Right lobe of liver (tissue), 6 donors: ENCODE measurements at regions not wholly inside any gene's neighbourhood (a gene's known extent, or its start where the extent isn't known, plus 50 kb on each side); places are given as distances from the start of the nearest gene placed in this dataset.

ENCODE experiments used
- ATAC-seq, 4 donors: fragments of 200-7000 bp; cut with Tn5 transposase; one replicate each; pipeline ENCODE4 v1.9.1; 2020; ENCODE audit warnings: mild to moderate bottlenecking in 4 of 4, moderate library complexity in 4 of 4
- DNase-seq, 3 donors: peaks; one replicate each; pipeline ENCODE4 v3.0.0-alpha.2; 2020
- H3K27ac ChIP-seq, 3 donors: fragments of 200-600 bp; one replicate each; pipeline ENCODE4 v1.8.0; 2022
- H3K27me3 ChIP-seq, 2 donors: fragments of 200-600 bp; one replicate each; pipeline ENCODE4 v1.8.0; 2022
- H3K36me3 ChIP-seq, 4 donors: fragments of 200-600 bp; sonication (generic) in 1 of 4; one replicate each; pipeline versions ENCODE4 v1.5.1 to v1.8.0; 2017 to 2022; ENCODE audit warnings: control low read depth in 1 of 4
- H3K4me1 ChIP-seq, 4 donors: fragments of 200-600 bp; sonication (generic) in 1 of 4; one replicate each; pipeline versions ENCODE4 v1.5.1 to v1.8.0; 2017 to 2022; ENCODE audit warnings: control low read depth in 1 of 4
- H3K4me3 ChIP-seq, 3 donors: fragments of 200-600 bp; one replicate each; pipeline ENCODE4 v1.8.0; 2022
- H3K9me3 ChIP-seq, 4 donors: fragments of 200-600 bp; sonication (generic) in 1 of 4; one replicate each; pipeline versions ENCODE4 v1.5.1 to v1.8.0; 2017 to 2022; ENCODE audit warnings: control low read depth in 1 of 4
- CTCF ChIP-seq, 4 donors: fragments of 200-600 bp in 3 of 4; fragments of 450-650 bp in 1 of 4; IDR thresholded peaks; one replicate each; pipeline versions ENCODE4 v1.5.1 to v1.8.0; 2016 to 2022; ENCODE audit warnings: antibody characterized with exemption in 4 of 4, mild to moderate bottlenecking in 2 of 4
- POLR2A ChIP-seq: fragments of 450-650 bp; IDR thresholded peaks from one replicate; pipeline ENCODE4 v1.6.1; 2017; ENCODE audit warnings: antibody characterized with exemption, mild to moderate bottlenecking
- WGBS: methylation state at CpG from one replicate; pipeline ENCODE4 v1.1.6; 2018; ENCODE audit warnings: low coverage, low lambda C conversion rate; ENCODE audit not compliant: insufficient coverage; ENCODE audit errors: missing lambda C conversion rate; 5-methylcytosine and 5-hydroxymethylcytosine counted together
- intact Hi-C, 2 donors: fragments of 100-400 bp; cut with DNase I; formaldehyde crosslinking; loops; one replicate each; pipeline versions ENCODE4 v1.11.2 to v1.14.1; 2022
- donor health status: DM: no; HTN: yes; CAD: no.
- donor health status: DM: no; HTN: no; CAD: no.
- donor health status: DM: no; HTN: no; CAD: no.
- donor health status: DM: no; HTN: yes; CAD: no.
- donor health status: DM: no; HTN: yes; CAD: no.

DNA sequence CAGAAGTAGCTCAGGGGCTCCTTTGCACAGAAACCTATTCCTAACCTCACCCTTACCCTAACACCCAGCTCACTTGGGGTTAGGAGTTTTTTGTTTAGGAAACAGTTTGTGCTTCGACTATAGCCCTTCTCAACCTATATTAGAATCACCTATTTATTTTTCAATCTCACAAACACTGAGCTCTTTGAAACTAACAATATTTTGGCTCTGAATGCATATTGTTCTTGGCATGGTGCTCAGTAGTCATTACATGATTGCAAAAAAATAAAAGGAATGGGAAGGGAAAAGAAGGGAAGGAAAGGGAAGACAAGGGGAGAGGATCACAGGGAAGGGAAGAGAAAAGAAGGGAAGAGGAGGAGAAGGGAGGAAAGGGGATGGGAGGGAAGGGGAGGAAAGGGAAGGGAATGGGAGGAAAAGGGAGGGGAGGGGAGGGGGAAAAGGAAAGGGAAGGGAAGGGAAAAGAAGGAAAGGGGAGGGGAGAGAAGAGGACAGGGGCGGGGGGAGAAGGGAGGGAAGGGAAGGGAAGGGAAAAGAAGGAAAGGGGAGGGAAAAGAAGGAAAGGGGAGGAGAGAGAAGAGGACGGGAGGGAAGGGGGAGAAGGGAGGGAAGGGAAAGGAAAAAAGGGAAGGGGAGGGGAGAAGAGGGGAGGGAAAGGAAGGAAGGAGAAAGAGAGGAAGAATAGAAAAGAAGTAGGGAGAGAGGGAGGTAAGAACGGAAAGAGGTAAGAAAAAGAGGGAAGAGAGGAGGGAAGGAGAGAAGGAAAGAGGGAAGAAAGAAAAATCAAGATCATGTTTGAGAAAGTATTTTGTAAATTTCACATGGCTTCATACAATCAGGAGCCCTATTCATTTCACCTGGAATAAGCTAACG, 484.1 kb upstream of the NFIA start:
- ATAC-seq: no peak
- Histone ChIP-seq H3K27me3 (no peaks in the 10 kb centered on the region), H3K27ac (no peak overlapping the region), H3K4me3 (no peak overlapping the region), H3K4me1 (no peaks in the 10 kb centered on the region), H3K36me3 (no peaks in the 10 kb centered on the region), H3K9me3 (no peaks in the 10 kb centered on the region)
- intact Hi-C loops: no loop called here
- WGBS: 37% methylated on average over 5 of the region's 5 CpGs
- TF ChIP-seq CTCF (IDR thresholded peaks at IDR 0.05) (no peak), POLR2A (no peak)
- DNase-seq: no peak

DNA sequence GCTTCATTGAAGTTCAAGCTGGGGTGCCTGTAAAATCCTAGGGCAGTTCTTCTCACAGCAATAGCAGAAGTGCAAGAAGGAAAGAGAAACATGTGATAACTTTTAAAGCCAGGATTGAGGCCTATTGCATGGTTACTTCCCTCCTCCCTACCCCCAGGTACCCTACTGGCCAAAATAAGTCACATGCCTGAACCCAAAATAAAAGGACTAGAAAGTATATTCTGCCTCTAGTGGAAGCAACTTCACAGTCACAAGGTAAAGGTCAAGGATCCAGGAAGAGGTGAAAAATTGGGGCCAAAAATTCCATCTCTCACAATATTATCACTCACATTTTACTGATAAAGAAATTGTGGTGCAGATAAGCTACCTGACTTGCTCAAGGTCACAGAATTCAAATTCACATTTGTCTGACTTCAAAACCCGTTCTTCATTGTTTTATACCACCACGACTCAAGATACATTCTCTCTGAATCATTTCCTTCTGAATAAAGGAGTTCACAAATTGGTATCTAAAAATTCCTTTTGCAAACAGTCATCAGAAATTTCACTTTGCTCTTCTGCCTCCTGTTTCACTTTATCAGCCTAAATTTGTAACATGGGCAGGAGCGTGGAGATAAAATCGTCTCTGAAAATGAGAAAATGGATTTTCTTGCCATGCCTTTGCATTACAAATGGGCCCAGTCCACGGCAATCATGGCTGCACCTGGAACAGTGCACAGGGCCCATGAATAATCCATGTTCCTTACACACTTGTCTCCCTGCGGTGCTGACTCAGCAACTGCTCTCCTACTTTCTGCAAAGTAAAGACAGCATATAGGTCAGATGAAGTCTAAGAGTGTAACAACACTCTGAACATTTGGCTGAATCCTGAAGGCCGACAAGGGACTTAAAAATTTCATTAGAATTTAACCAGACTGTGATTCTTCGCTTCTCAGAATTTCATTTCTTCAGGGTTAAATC, 485.3 kb upstream of the NFIA start:
- no peak for ATAC-seq
- no peak overlapping the region for H3K4me3 ChIP-seq
- no peak overlapping the region for H3K27ac ChIP-seq
- H3K9me3 ChIP-seq: no peaks in the 10 kb centered on the region
- intact Hi-C loops: no loop called here
- TF ChIP-seq POLR2A (no peak), CTCF (IDR thresholded peaks at IDR 0.05) (no peak)
- no peaks in the 10 kb centered on the region for H3K4me1 ChIP-seq
- WGBS: 63% methylated on average over 8 of the region's 8 CpGs
- no peak for DNase-seq
- H3K36me3 ChIP-seq: no peaks in the 10 kb centered on the region
- no peaks in the 10 kb centered on the region for H3K27me3 ChIP-seq

DNA sequence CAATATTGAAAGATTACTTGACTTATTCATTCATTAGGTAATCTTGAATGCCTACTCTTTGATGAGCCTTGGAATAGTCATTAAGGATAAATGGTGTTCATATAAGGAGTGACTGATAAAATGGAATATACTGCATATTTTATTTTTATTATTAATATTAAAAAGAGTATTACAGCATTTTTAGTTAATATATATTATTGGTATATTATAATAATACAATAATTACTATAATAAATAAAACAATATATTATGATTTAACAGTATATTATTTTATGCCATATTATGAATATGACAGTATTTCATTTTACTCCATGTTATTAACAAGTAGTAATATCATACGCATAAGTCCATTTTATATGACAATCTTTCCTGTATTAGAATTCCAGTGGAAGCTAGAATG, 490.8 kb upstream of the NFIA start:
- H3K27me3 ChIP-seq: no peaks in the 10 kb centered on the region
- no peak overlapping the region for H3K27ac ChIP-seq
- ATAC-seq: no peak
- no peak for DNase-seq
- intact Hi-C loops: no loop called here
- no peaks in the 10 kb centered on the region for H3K4me1 ChIP-seq
- no peaks in the 10 kb centered on the region for H3K36me3 ChIP-seq
- no peak for TF ChIP-seq POLR2A
- no peak for TF ChIP-seq CTCF (IDR thresholded peaks at IDR 0.05)
- no peak overlapping the region for H3K4me3 ChIP-seq
- H3K9me3 ChIP-seq: no peaks in the 10 kb centered on the region
- 87% methylated on average over 1 of the region's 1 CpG for WGBS

- TF ChIP-seq POLR2A (no peak), CTCF (IDR thresholded peaks at IDR 0.05) (no peak)
- Histone ChIP-seq H3K27ac (no peak overlapping the region), H3K27me3 (no peaks in the 10 kb centered on the region), H3K4me3 (no peak overlapping the region), H3K36me3 (no peaks in the 10 kb centered on the region), H3K4me1 (no peaks in the 10 kb centered on the region), H3K9me3 (no peaks in the 10 kb centered on the region)
- DNase-seq (no peak), ATAC-seq (no peak)
- intact Hi-C loops: no loop called here
Observed at GRCh38 chr1:60589916-60590315, 492.4 kb upstream of the NFIA start.
